Liver (tissue), 7 donors: ENCODE measurements at regions not wholly inside any gene's neighbourhood (a gene's known extent, or its start where the extent isn't known, plus 50 kb on each side); places are given as distances from the start of the nearest gene placed in this dataset.

Experiments used
- DNase-seq: peaks from one replicate; pipeline ENCODE4 v3.0.0-alpha.2; 2017; ENCODE audit warnings: low spot score
- H3K27ac ChIP-seq, 2 donors: one replicate each; pipeline ENCODE4 v1.7.0; 2013; ENCODE audit warnings: inconsistent platforms in 2 of 2, low read length in 2 of 2, control low read depth in 1 of 2, low read depth in 1 of 2, mild to moderate bottlenecking in 1 of 2
- H3K27me3 ChIP-seq, 4 donors: one replicate each; pipeline versions ENCODE4 v1.6.1 to v1.7.0; 2013; ENCODE audit warnings: low read length in 3 of 4, inconsistent platforms in 1 of 4, mild to moderate bottlenecking in 1 of 4, moderate library complexity in 1 of 4; ENCODE audit not compliant: control insufficient read depth in 4 of 4, insufficient read depth in 4 of 4
- H3K36me3 ChIP-seq, 4 donors: one replicate each; pipeline versions ENCODE4 v1.6.1 to v1.7.0; 2013; ENCODE audit warnings: low read length in 3 of 4, mild to moderate bottlenecking in 3 of 4, low read depth in 1 of 4, moderate library complexity in 1 of 4; ENCODE audit not compliant: control insufficient read depth in 4 of 4, insufficient read depth in 3 of 4
- H3K4me1 ChIP-seq, 4 donors: one replicate each; pipeline versions ENCODE4 v1.6.1 to v1.7.0; 2013; ENCODE audit warnings: low read length in 3 of 4, mild to moderate bottlenecking in 3 of 4, moderate library complexity in 1 of 4; ENCODE audit not compliant: control insufficient read depth in 4 of 4, insufficient read depth in 4 of 4
- H3K4me3 ChIP-seq, 3 donors: one replicate each; pipeline versions ENCODE4 v1.6.1 to v1.7.0; 2013; ENCODE audit warnings: low read length in 3 of 3, control low read depth in 1 of 3, low read depth in 1 of 3, mild to moderate bottlenecking in 1 of 3
- H3K9ac ChIP-seq, 2 donors: one replicate each; pipeline ENCODE4 v1.7.0; 2013; ENCODE audit warnings: low read length in 2 of 2, mild to moderate bottlenecking in 2 of 2, moderate library complexity in 2 of 2, control low read depth in 1 of 2, low read depth in 1 of 2
- H3K9me3 ChIP-seq, 4 donors: one replicate each; pipeline versions ENCODE4 v1.6.1 to v1.7.0; 2013; ENCODE audit warnings: low read length in 3 of 4; ENCODE audit not compliant: control insufficient read depth in 4 of 4
- EGR1 ChIP-seq, 2 donors: IDR thresholded peaks; 2 replicates each; pipeline ENCODE4 v1.6.1; 2016 to 2018; ENCODE audit warnings: antibody characterized with exemption in 2 of 2, low read depth in 2 of 2
- FOXA2 ChIP-seq: IDR thresholded peaks from 2 replicates; pipeline ENCODE4 v1.6.1; 2016; ENCODE audit warnings: antibody characterized with exemption
- GABPA ChIP-seq, 2 donors: IDR thresholded peaks in 1 of 2; conservative IDR thresholded peaks in 1 of 2; 2 replicates each; pipeline ENCODE4 v1.6.1; 2016; ENCODE audit warnings: antibody characterized with exemption in 2 of 2, mild to moderate bottlenecking in 1 of 2, moderate library complexity in 1 of 2
- HNF4A ChIP-seq, 2 donors: conservative IDR thresholded peaks; 2 replicates each; pipeline ENCODE4 v1.6.1; 2016; ENCODE audit warnings: antibody characterized with exemption in 2 of 2, mild to moderate bottlenecking in 2 of 2
- HNF4G ChIP-seq: IDR thresholded peaks from 2 replicates; pipeline ENCODE4 v1.6.1; 2016; ENCODE audit warnings: antibody characterized with exemption
- JUND ChIP-seq, 2 donors: IDR thresholded peaks; 2 replicates each; pipeline ENCODE4 v1.6.1; 2016; ENCODE audit warnings: antibody characterized with exemption in 2 of 2
- MAX ChIP-seq: IDR thresholded peaks from 2 replicates; pipeline ENCODE4 v1.6.1; 2016; ENCODE audit warnings: antibody characterized with exemption
- NR2F2 ChIP-seq: IDR thresholded peaks from 2 replicates; pipeline ENCODE4 v1.6.1; 2016; ENCODE audit warnings: antibody characterized with exemption
- RAD21 ChIP-seq, 2 donors: IDR thresholded peaks; 2 replicates each; pipeline ENCODE4 v1.6.1; 2016; ENCODE audit warnings: antibody characterized with exemption in 2 of 2, mild to moderate bottlenecking in 2 of 2
- RXRA ChIP-seq, 2 donors: IDR thresholded peaks; 2 replicates each; pipeline ENCODE4 v1.6.1; 2017 to 2018; ENCODE audit warnings: antibody characterized with exemption in 2 of 2, mild to moderate bottlenecking in 1 of 2
- SP1 ChIP-seq: IDR thresholded peaks from 2 replicates; pipeline ENCODE4 v1.6.1; 2018; ENCODE audit warnings: antibody characterized with exemption, mild to moderate bottlenecking
- TAF1 ChIP-seq: conservative IDR thresholded peaks from 2 replicates; pipeline ENCODE4 v1.6.1; 2016; ENCODE audit warnings: antibody characterized with exemption, mild to moderate bottlenecking
- YY1 ChIP-seq: IDR thresholded peaks from 2 replicates; pipeline ENCODE4 v1.6.1; 2016; ENCODE audit warnings: antibody characterized with exemption, mild to moderate bottlenecking
- WGBS: extraction: QIAGEN DNeasy Blood & Tissue Kit; methylation state at CpG from one replicate; pipeline ENCODE4 v1.1.7; 2013; 5-methylcytosine and 5-hydroxymethylcytosine counted together
- TF ChIP-seq, protein P1 (sequence below): IDR thresholded peaks from 2 replicates; pipeline ENCODE4 v1.6.1; 2016; ENCODE audit warnings: antibody characterized with exemption
- TF ChIP-seq, protein P2 (sequence below): IDR thresholded peaks from 2 replicates; pipeline ENCODE4 v1.6.1; 2016; ENCODE audit warnings: antibody characterized with exemption
- donor health status: healthy.
- donor health status: healthy.
- donor health status: healthy.
- donor health status: healthy.

- Histone ChIP-seq H3K27ac (no peak overlapping the region), H3K9ac (no peak overlapping the region), H3K27me3 (no peaks in the 10 kb centered on the region), H3K4me1 (no peaks in the 10 kb centered on the region), H3K4me3 (no peak overlapping the region), H3K36me3 (no peaks in the 10 kb centered on the region), H3K9me3 (no peaks in the 10 kb centered on the region)
- 68% methylated on average over 5 of the region's 5 CpGs for WGBS
- DNase-seq, result no peak
- TF ChIP-seq RAD21 (IDR thresholded peaks at IDR 0.05) (no peak), NR2F2 (no peak), GABPA (IDR thresholded peaks at IDR 0.05 in 1 of 2, conservative IDR thresholded peaks at IDR 0.05 in 1 of 2) (no peak), TAF1 (no peak), HNF4A (conservative IDR thresholded peaks at IDR 0.05) (no peak), EGR1 (IDR thresholded peaks at IDR 0.05; ENCODE audit: low read depth in 2 of 2) (no peak), SP1 (no peak), MAX (no peak), HNF4G (no peak)
- TF ChIP-seq, protein P1, sequence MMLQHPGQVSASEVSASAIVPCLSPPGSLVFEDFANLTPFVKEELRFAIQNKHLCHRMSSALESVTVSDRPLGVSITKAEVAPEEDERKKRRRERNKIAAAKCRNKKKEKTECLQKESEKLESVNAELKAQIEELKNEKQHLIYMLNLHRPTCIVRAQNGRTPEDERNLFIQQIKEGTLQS, result no peak
Measured at GRCh38 chr16:65543781-65544740, 422.2 kb upstream of the CDH11 start.

DNA sequence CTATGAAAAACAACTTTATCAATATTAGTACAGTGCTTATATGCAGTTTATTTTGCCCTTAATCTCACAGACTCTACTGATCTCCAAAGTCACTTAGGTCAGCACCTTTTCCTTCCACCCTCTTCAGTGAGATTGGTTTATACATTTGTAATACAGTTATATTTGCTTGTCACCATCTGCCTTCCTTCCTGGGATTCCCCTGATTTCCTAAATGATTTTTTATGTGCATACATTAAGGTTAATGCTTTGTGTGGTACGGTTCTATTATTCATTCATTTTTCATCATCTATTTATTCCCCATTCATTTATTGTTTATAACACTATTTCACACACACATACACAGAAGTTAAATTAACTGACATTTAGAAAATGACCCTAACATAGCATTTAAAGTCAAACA, 419.8 kb upstream of the CDH11 start:
- 85% methylated on average over 1 of the region's 1 CpG for WGBS
- no peak overlapping the region for H3K9ac ChIP-seq
- H3K36me3 ChIP-seq, result no peaks in the 10 kb centered on the region
- H3K27me3 ChIP-seq, result no peaks in the 10 kb centered on the region
- H3K4me3 ChIP-seq, result no peak overlapping the region
- H3K9me3 ChIP-seq, result no peaks in the 10 kb centered on the region
- H3K4me1 ChIP-seq, result no peaks in the 10 kb centered on the region
- H3K27ac ChIP-seq, result no peak overlapping the region
- no peak for TF ChIP-seq HNF4G
- no peak for TF ChIP-seq JUND (IDR thresholded peaks at IDR 0.05)
- TF ChIP-seq YY1, result no peak
- TF ChIP-seq, protein P1, result no peak
- no peak for TF ChIP-seq SP1
- no peak for DNase-seq

- Histone ChIP-seq H3K4me3 (no peak overlapping the region), H3K36me3 (no peaks in the 10 kb centered on the region), H3K9ac (no peak overlapping the region), H3K9me3 (no peaks in the 10 kb centered on the region), H3K27me3 (no peaks in the 10 kb centered on the region), H3K4me1 (no peaks in the 10 kb centered on the region), H3K27ac (no peak overlapping the region)
- TF ChIP-seq GABPA (IDR thresholded peaks at IDR 0.05 in 1 of 2, conservative IDR thresholded peaks at IDR 0.05 in 1 of 2) (no peak), RAD21 (IDR thresholded peaks at IDR 0.05) (no peak), SP1 (no peak), FOXA2 (no peak), RXRA (IDR thresholded peaks at IDR 0.05) (no peak)
- TF ChIP-seq, protein P2, sequence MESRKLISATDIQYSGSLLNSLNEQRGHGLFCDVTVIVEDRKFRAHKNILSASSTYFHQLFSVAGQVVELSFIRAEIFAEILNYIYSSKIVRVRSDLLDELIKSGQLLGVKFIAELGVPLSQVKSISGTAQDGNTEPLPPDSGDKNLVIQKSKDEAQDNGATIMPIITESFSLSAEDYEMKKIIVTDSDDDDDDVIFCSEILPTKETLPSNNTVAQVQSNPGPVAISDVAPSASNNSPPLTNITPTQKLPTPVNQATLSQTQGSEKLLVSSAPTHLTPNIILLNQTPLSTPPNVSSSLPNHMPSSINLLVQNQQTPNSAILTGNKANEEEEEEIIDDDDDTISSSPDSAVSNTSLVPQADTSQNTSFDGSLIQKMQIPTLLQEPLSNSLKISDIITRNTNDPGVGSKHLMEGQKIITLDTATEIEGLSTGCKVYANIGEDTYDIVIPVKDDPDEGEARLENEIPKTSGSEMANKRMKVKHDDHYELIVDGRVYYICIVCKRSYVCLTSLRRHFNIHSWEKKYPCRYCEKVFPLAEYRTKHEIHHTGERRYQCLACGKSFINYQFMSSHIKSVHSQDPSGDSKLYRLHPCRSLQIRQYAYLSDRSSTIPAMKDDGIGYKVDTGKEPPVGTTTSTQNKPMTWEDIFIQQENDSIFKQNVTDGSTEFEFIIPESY, result no peak
- DNase-seq, result no peak
Measured at GRCh38 chr16:65540901-65541300, 419.0 kb upstream of the CDH11 start.
